CD4-positive, alpha-beta T cell (primary cell): ENCODE measurements at regions not wholly inside any gene's neighbourhood (a gene's known extent, or its start where the extent isn't known, plus 50 kb on each side); places are given as distances from the start of the nearest gene placed in this dataset.

Source experiments
- ATAC-seq: fragments of 200-7000 bp; cut with Tn5 transposase; one replicate; pipeline ENCODE4 v1.10.0; 2022; ENCODE audit warnings: mild to moderate bottlenecking; ENCODE audit not compliant: poor library complexity
- CTCF ChIA-PET: fragments of 350-600 bp; sonication (Branson Sonifier 250); formaldehyde crosslinking; loops from one replicate; lab custom pipeline; 2021; ENCODE audit warnings: antibody characterized with exemption, inconsistent platforms; lab: Charles Lee
- POLR2A ChIA-PET: fragments of 350-600 bp; sonication (Branson Sonifier 250); formaldehyde crosslinking; loops from one replicate; lab custom pipeline; 2021; ENCODE audit warnings: antibody characterized with exemption, inconsistent platforms; lab: Charles Lee
- DNase-seq, 14 experiments: peaks; one replicate each; pipeline ENCODE4 v3.0.0-alpha.2; 2013 to 2020; ENCODE audit warnings: mixed read lengths in 2 of 14
- H3K27ac ChIP-seq, 2 donors: one replicate each; pipeline versions ENCODE4 v1.5.1 to v1.7.0; 2013; ENCODE audit warnings: low read length in 2 of 2, low read depth in 1 of 2, mild to moderate bottlenecking in 1 of 2
- H3K27me3 ChIP-seq, 2 experiments: 1 replicate in 1 of 2; 2 replicates in 1 of 2; pipeline versions ENCODE4 v1.6.1 to v1.7.0; 2013; ENCODE audit warnings: low read length in 2 of 2, control low read depth in 1 of 2, mild to moderate bottlenecking in 1 of 2, moderate library complexity in 1 of 2; ENCODE audit not compliant: insufficient read depth in 2 of 2, control insufficient read depth in 1 of 2
- H3K36me3 ChIP-seq: one replicate; pipeline ENCODE4 v1.6.1; 2013; ENCODE audit warnings: low read length, control low read depth; ENCODE audit not compliant: insufficient read depth
- H3K4me1 ChIP-seq: one replicate; pipeline ENCODE4 v1.6.1; 2013; ENCODE audit warnings: low read length, control low read depth; ENCODE audit not compliant: insufficient read depth
- H3K4me3 ChIP-seq: one replicate; pipeline ENCODE4 v1.5.1; 2013; ENCODE audit warnings: mild to moderate bottlenecking, low read length, moderate library complexity
- H3K9me3 ChIP-seq, 2 experiments: 1 replicate in 1 of 2; 2 replicates in 1 of 2; pipeline versions ENCODE4 v1.6.1 to v1.7.0; 2013; ENCODE audit warnings: low read length in 2 of 2, mild to moderate bottlenecking in 2 of 2, control low read depth in 1 of 2, moderate library complexity in 1 of 2; ENCODE audit not compliant: control insufficient read depth in 1 of 2, insufficient read depth in 1 of 2
- H3K27ac Mint-ChIP-seq: one replicate; pipeline ENCODE4 v1.8.0; 2020; ENCODE audit warnings: mixed read lengths
- H3K27me3 Mint-ChIP-seq: one replicate; pipeline ENCODE4 v1.8.0; 2021; ENCODE audit warnings: mixed read lengths
- H3K36me3 Mint-ChIP-seq: one replicate; pipeline ENCODE4 v1.8.0; 2021; ENCODE audit warnings: low read depth, mixed read lengths
- H3K4me1 Mint-ChIP-seq: one replicate; pipeline ENCODE4 v1.8.0; 2021; ENCODE audit warnings: low read depth, mixed read lengths
- H3K4me3 Mint-ChIP-seq: one replicate; pipeline ENCODE4 v1.8.0; 2020; ENCODE audit warnings: mild to moderate bottlenecking, mixed read lengths
- H3K9me3 Mint-ChIP-seq: one replicate; pipeline ENCODE4 v1.8.0; 2020; ENCODE audit warnings: mixed read lengths
- CTCF ChIP-seq: fragments of 200-600 bp; IDR thresholded peaks from one replicate; pipeline ENCODE4 v1.8.0; 2022; ENCODE audit warnings: antibody characterized with exemption, mild to moderate bottlenecking
- intact Hi-C, 2 experiments: fragments of 100-400 bp; cut with DNase I in 1 of 2; cut with micrococcal nuclease in 1 of 2; formaldehyde crosslinking; loops; one replicate each; pipeline versions ENCODE4 v1.15.1 to v1.9.0; 2023 to 2025; cut with DNase I, micrococcal nuclease

DNA sequence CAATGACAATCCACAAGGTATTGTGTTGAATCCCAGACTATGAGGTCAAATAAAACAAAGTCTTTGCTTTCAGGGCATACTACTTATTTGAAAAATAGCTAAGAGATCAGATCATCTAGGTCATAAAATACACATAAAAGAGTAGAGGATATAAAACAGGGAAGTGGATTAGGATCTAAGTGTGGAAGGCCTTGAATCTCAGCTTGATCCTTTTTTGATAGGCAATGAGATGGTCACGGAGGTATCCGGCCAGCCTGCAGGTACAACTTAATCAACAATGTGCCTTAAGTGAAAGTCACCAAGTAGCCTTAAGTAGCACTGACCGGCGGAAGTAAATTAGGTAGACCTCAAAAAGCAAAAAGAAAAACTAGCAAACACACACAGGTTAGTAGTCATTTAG, 901.7 kb downstream of the KCNJ2 start:
- Mint-ChIP-seq H3K4me1 (no peaks in the 10 kb centered on the region), H3K27ac (no peak overlapping the region), H3K27me3 (no peaks in the 10 kb centered on the region), H3K36me3 (no peaks in the 10 kb centered on the region), H3K4me3 (no peak overlapping the region), H3K9me3 (peaks cover 7% of the 10 kb centered on the region)
- intact Hi-C loops, result no loop called here
- no peak overlapping the region for H3K27ac ChIP-seq
- no peak for DNase-seq
- H3K4me1 ChIP-seq, result no peaks in the 10 kb centered on the region
- no peak overlapping the region for H3K4me3 ChIP-seq
- no peaks in the 10 kb centered on the region for H3K36me3 ChIP-seq
- no peaks in the 10 kb centered on the region for H3K9me3 ChIP-seq
- no peak for ATAC-seq
- TF ChIP-seq CTCF, result no peak
- H3K27me3 ChIP-seq, result no peaks in the 10 kb centered on the region
- POLR2A ChIA-PET, result no interaction called here
- CTCF ChIA-PET, result no interaction called here

GRCh38 chr17:71071837-71072236, 902.5 kb downstream of the KCNJ2 start:
- intact Hi-C loops, result no loop called here
- no peak overlapping the region for H3K27ac Mint-ChIP-seq
- no peaks in the 10 kb centered on the region for H3K27me3 ChIP-seq
- no peaks in the 10 kb centered on the region for H3K4me1 ChIP-seq
- no peaks in the 10 kb centered on the region for H3K27me3 Mint-ChIP-seq
- no peak overlapping the region for H3K4me3 Mint-ChIP-seq
- DNase-seq (no peak), ATAC-seq (no peak)
- TF ChIP-seq CTCF, result no peak
- H3K4me1 Mint-ChIP-seq, result no peaks in the 10 kb centered on the region
- no peak overlapping the region for H3K4me3 ChIP-seq
- H3K36me3 Mint-ChIP-seq, result no peaks in the 10 kb centered on the region
- no peak overlapping the region for H3K27ac ChIP-seq
- H3K9me3 ChIP-seq, result no peaks in the 10 kb centered on the region
- POLR2A ChIA-PET, result no interaction called here
- peaks cover 7% of the 10 kb centered on the region for H3K9me3 Mint-ChIP-seq
- CTCF ChIA-PET, result no interaction called here
- no peaks in the 10 kb centered on the region for H3K36me3 ChIP-seq

- no peak for TF ChIP-seq CTCF
- no peaks in the 10 kb centered on the region for H3K4me1 ChIP-seq
- ChIA-PET POLR2A (no interaction called here), CTCF (no interaction called here)
- Mint-ChIP-seq H3K9me3 (peaks cover 7% of the 10 kb centered on the region), H3K4me3 (no peak overlapping the region), H3K4me1 (no peaks in the 10 kb centered on the region), H3K27me3 (no peaks in the 10 kb centered on the region), H3K27ac (no peak overlapping the region), H3K36me3 (no peaks in the 10 kb centered on the region)
- DNase-seq (no peak), ATAC-seq (no peak)
- H3K27me3 ChIP-seq, result no peaks in the 10 kb centered on the region
- peaks cover 0 to 4% of the 10 kb centered on the region in 2 experiments for H3K9me3 ChIP-seq
- no peak overlapping the region for H3K4me3 ChIP-seq
- intact Hi-C loops, result loop anchor here in 1 of 2 experiments (10.0 kb wide), 1 partner anchor 64 kb away; no protein-coding TSS in a partner anchor
- no peak overlapping the region for H3K27ac ChIP-seq
- H3K36me3 ChIP-seq, result no peaks in the 10 kb centered on the region
These were observed 911.6 kb downstream of the KCNJ2 start for GRCh38 chr17:71080937-71081336.
